ENCODE measurements at regions not wholly inside any gene's neighbourhood (a gene's known extent, or its start where the extent isn't known, plus 50 kb on each side); places are given as distances from the start of the nearest gene placed in this dataset.

- Histone ChIP-seq H3K79me2 (ENCODE audit: insufficient read depth, low read length) (peaks cover 61% of the 10 kb centered on the region), H3K9me2 (ENCODE audit: insufficient read depth) (no peaks in the 10 kb centered on the region), H3K4me2 (ENCODE audit: low read length) (no peak overlapping the region), H2AFZ (ENCODE audit: low read depth, low read length, poor library complexity, severe bottlenecking) (no peak overlapping the region), H3K27ac (ENCODE audit: low read depth, low read length) (peak overlapping the region; percentile 50), H3K9ac (ENCODE audit: low read length) (no peak overlapping the region), H3K9me3 (ENCODE audit: control insufficient read depth in 1 of 2, insufficient read depth in 1 of 2, low read depth in 1 of 2, low read length in 2 of 2) (no peaks in the 10 kb centered on the region), H4K20me1 (ENCODE audit: insufficient read depth) (no peaks in the 10 kb centered on the region), H3K36me3 (ENCODE audit: control insufficient read depth in 1 of 2, insufficient read depth in 2 of 2, low read length in 2 of 2) (no peaks in the 10 kb centered on the region; a peak in 1 of 4 replicates), H3K4me1 (ENCODE audit: control insufficient read depth in 1 of 2, insufficient read depth in 2 of 2, low read length in 2 of 2) (peaks cover 23 to 35% of the 10 kb centered on the region in 2 experiments), H3K27me3 (ENCODE audit: insufficient read depth, low read length) (no peaks in the 10 kb centered on the region), H3K4me3 (replicated peaks in 1 of 2; ENCODE audit: low read depth in 1 of 2, low read length in 2 of 2) (no peak overlapping the region)
- RAD21 ChIA-PET (ENCODE audit: low non-redundant PET in 1 of 2, low total read pairs in 2 of 2, uncharacterized antibody in 2 of 2, unreplicated experiment in 2 of 2): no interaction called here
- intact Hi-C loops (cut with micrococcal nuclease): no loop called here
- CTCF ChIA-PET: interaction anchor here (1.9 kb wide), 1 partner anchor 13 kb away, joined by 4 read pairs; no protein-coding TSS in a partner anchor
- DNase-seq (ENCODE audit: low read depth, low spot score) (no peak), ATAC-seq (no peak)
- TF ChIP-seq ZBTB33 (IDR thresholded peaks at IDR 0.05; ENCODE audit: extremely low read depth, insufficient replicate concordance, low read length): no peak
- TF ChIP-seq ZFX (IDR thresholded peaks at IDR 0.05): no peak
- TF ChIP-seq CEBPB (IDR thresholded peaks at IDR 0.05; ENCODE audit: low read depth): no peak
- no peak for TF ChIP-seq SP1 (IDR thresholded peaks at IDR 0.05; ENCODE audit: low read depth)
- TF ChIP-seq FOSL1 (IDR thresholded peaks at IDR 0.05; ENCODE audit: low read depth): no peak
- no peak for TF ChIP-seq EZH2phosphoT487 (IDR thresholded peaks at IDR 0.05; ENCODE audit: borderline replicate concordance)
- no peak for TF ChIP-seq JUND (IDR thresholded peaks at IDR 0.05)
- TF ChIP-seq MAX (IDR thresholded peaks at IDR 0.05): no peak
- no peak for TF ChIP-seq CBX3 (IDR thresholded peaks at IDR 0.05; ENCODE audit: low read depth)
- no peak for TF ChIP-seq YY1 (IDR thresholded peaks at IDR 0.05; ENCODE audit: extremely low read depth, insufficient replicate concordance, low read depth, low read length)
- TF ChIP-seq POLR2A (IDR thresholded peaks at IDR 0.05; ENCODE audit: borderline replicate concordance, extremely low read depth, insufficient read depth, insufficient read length): no peak
- no peak for TF ChIP-seq RAD21 (IDR thresholded peaks at IDR 0.05; ENCODE audit: low read depth)
- TF ChIP-seq ZNF274 (IDR thresholded peaks at IDR 0.05; ENCODE audit: low read depth, low read length): no peak
- no TSS peak for BruUV-seq (replicated peaks)
- POLR2A ChIA-PET: no interaction called here
Measured at GRCh38 chr12:124499898-124500244, 67.5 kb downstream of the NCOR2 start.
